C4-2B (cell line): ENCODE measurements at regions not wholly inside any gene's neighbourhood (a gene's known extent, or its start where the extent isn't known, plus 50 kb on each side); places are given as distances from the start of the nearest gene placed in this dataset.

Source experiments
- H3K27ac ChIP-seq: fragments of 450-650 bp; 2 replicates; pipeline ENCODE4 v1.5.1; 2017
- ZFX ChIP-seq: fragments of 450-650 bp; IDR thresholded peaks from 2 replicates; pipeline ENCODE4 v1.6.1; 2017
- TF ChIP-seq, protein P1 (sequence below): fragments of 450-650 bp; conservative IDR thresholded peaks from 2 replicates; pipeline ENCODE4 v1.5.1; 2017; ENCODE audit warnings: mild to moderate bottlenecking

DNA sequence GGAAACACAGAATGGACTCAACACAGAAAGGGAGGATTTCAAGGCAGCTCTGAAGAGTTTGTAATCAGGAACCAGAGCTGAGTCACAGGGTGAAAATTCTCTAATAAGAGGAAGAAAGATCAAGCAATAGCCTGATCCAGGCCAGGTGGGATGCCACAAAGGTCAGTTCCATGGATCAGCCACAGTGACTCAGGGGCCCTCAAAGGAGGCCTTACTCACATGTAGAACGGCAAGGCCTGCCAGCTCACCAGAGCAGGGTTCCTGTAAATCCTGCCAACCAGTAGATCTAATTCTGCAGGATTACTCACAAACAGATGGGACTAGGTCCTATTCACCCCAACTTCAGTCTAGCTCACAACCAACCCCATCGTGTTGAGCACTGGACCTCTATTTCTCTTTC, 78.3 kb upstream of the PPP2R3A start:
- no peak for TF ChIP-seq ZFX
- TF ChIP-seq, protein P1, sequence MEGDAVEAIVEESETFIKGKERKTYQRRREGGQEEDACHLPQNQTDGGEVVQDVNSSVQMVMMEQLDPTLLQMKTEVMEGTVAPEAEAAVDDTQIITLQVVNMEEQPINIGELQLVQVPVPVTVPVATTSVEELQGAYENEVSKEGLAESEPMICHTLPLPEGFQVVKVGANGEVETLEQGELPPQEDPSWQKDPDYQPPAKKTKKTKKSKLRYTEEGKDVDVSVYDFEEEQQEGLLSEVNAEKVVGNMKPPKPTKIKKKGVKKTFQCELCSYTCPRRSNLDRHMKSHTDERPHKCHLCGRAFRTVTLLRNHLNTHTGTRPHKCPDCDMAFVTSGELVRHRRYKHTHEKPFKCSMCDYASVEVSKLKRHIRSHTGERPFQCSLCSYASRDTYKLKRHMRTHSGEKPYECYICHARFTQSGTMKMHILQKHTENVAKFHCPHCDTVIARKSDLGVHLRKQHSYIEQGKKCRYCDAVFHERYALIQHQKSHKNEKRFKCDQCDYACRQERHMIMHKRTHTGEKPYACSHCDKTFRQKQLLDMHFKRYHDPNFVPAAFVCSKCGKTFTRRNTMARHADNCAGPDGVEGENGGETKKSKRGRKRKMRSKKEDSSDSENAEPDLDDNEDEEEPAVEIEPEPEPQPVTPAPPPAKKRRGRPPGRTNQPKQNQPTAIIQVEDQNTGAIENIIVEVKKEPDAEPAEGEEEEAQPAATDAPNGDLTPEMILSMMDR, result no peak
- no peak overlapping the region for H3K27ac ChIP-seq

DNA sequence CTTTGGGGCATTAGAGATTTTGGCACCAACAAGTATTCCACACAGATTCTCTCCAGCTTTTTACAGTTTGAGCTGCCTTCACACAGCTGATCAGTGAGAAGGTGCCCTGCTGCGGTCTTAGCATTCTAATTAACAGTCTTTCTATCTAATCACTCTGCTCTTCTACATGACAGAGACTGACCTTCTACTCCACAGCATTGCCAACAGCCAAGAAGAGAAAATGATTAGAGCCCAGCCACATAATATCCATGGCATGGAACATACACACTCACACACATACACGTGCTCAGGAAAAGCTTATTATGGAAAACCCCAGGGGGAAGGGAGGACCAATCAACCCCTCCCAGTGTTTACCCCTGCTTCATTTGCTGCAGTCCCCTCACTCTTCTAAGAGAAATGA, 76.1 kb upstream of the PPP2R3A start:
- H3K27ac ChIP-seq, result no peak overlapping the region
- TF ChIP-seq, protein P1, result no peak
- TF ChIP-seq ZFX, result no peak

DNA sequence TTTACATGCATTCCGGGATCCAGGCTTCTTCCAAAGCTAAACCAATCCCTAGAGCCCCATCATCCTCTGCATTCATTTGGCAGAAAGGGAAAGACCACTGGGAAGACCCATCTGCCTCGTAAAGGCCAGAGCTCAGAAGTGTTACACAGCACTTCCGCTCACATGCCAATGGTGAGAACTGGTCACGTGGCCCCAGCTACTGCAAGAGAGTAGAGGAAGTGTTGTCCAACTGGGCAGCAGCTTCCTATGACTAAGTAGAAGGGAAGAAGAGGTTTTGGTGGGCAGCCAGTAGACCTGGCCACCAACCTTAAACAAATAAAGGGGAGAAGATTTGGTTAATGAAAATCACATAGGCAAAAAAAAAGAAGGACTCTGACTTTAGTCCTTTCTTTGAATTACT, 74.4 kb upstream of the PPP2R3A start:
- no peak for TF ChIP-seq ZFX
- TF ChIP-seq, protein P1, result no peak
- H3K27ac ChIP-seq, result no peak overlapping the region

DNA sequence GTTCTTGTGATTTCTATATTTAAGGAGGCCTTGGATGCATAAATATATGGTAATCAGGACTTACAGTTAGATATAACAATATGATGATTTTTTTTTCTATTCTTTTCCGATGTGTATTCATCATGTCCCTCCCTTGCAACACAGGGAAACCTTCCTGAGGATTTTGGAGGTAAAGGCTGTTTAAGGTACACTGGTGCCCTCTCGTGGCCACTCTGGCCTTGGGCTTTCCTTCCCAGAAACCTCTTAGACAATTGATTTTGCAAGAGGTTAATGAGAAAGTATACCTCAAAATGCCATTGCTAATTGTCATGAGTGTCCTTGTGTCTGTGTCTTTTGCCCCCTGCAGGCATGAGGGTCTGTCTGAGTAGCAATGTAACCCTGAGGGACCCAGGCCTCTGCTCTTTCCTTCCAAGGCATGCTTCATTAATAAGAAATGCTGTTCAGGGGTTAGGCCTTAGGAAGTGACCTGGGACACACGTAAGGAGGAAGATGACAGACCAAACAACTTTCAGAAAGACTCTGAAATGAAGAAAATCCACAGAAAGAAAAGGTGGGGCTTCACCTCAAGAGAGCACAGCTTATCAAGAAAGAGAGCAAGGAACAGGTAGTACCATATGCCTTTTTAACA, 70.3 kb upstream of the PPP2R3A start:
- TF ChIP-seq, protein P1, result peak; percentile 97
- TF ChIP-seq ZFX, result no peak
- no peak overlapping the region for H3K27ac ChIP-seq

DNA sequence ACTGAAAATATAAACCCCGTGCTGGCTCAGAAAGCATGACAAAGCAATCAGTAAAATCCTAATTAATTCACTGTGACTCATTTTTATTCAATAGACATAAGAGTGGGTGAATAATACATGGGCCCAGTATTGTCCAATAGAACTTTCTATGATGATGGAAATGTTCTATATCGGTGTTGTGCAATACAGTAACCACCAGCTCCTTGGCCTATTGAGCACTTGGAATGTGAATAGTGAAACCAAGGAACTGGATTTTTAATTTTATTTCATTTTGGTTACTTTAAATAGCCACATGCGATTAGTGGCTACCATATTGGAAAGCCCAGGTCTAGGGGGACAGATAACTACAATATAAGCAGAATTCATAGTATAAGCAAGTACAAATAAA, 69.8 kb upstream of the PPP2R3A start:
- H3K27ac ChIP-seq, result no peak overlapping the region

DNA sequence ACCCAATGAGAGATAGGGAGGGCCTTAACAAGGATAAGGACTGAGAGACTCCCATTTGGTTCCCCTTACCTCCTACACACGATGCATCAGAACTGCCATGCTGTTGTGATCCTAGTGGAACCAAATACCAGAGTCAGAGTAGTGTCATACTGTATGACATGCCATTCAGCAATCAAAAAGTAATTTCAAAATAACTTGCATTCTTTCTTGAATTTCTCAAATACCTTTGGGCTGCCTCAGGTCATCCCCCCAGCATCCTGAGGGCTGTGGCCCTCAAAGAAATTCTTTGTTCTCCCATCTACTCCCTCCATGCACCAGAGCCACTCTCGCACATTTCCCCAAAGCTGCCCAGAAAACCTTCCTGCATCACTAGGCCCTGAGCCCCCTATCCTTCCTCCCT, 68.9 kb upstream of the PPP2R3A start:
- H3K27ac ChIP-seq, result no peak overlapping the region
- no peak for TF ChIP-seq ZFX
- TF ChIP-seq, protein P1, result no peak

More for the DNA sequence above, 69.8 kb upstream of the PPP2R3A start:
- TF ChIP-seq, protein P1, result no peak
- TF ChIP-seq ZFX, result no peak

DNA sequence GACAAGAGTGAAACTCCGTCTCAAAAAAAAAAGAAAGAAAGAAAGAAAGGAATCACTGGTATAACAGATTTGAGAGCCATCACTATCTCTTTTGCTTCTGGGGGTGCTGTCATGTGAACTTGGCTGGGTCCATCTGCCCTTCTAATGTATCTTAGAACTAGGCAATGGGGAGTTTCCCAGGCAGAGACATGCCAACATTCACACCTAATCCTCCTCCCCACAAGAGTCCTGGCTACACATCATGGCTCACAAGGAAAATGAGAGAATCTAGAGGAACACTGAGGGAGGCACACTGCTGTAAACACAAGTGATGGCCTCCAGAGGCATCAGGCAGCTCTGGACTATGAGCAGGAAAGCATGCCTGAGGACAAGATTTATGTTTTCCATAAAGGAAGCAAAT, 67.8 kb upstream of the PPP2R3A start:
- H3K27ac ChIP-seq, result no peak overlapping the region
- TF ChIP-seq, protein P1, result no peak
- no peak for TF ChIP-seq ZFX
